H7 (cell line): ENCODE measurements at regions not wholly inside any gene's neighbourhood (a gene's known extent, or its start where the extent isn't known, plus 50 kb on each side); places are given as distances from the start of the nearest gene placed in this dataset.
"Not testable (repeated sequence)": the region's sequence is repeated elsewhere in the genome, so short reads cannot be mapped to it uniquely, and the experiment has no call there.

ENCODE experiments used
- DNase-seq: peaks from one replicate; pipeline ENCODE4 v3.0.0; 2012
- H3K27me3 ChIP-seq: 2 replicates; pipeline ENCODE4 v1.6.0; 2011; ENCODE audit warnings: mild to moderate bottlenecking, low read length; ENCODE audit not compliant: control insufficient read depth, insufficient read depth
- H3K36me3 ChIP-seq: replicated peaks from 2 replicates; pipeline ENCODE4 v1.5.1; 2011; ENCODE audit warnings: low read length; ENCODE audit not compliant: control insufficient read depth, insufficient read depth
- H3K4me3 ChIP-seq: 2 replicates; pipeline ENCODE4 v1.5.1; 2011; ENCODE audit warnings: low read depth, mild to moderate bottlenecking, control low read depth, low read length, moderate library complexity; ENCODE audit not compliant: insufficient read depth

DNA sequence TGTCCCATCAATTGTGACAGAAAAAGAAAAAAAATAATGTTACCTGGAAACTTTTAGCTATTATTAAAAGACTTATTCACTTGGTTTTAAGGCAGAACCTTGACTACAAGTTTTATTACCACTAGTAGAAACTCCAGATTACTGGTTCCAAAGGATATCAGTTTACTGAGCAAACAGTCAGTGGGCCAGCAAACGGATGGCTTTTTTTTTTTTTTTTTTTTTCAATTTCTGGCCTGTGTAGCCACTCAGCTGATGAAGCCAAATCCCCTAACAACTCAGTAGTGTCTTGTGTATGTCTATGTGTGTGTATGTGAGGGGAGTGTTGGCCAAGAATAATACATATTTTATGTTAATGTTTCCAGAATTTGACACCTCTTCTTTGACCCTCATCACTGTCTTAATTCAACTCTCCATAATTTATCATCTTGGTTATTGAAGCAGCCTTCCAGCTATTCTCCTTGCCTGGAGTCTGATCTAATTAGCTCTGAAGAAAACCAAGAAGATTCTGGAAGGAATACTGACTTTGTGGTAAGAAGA lies 724.9 kb downstream of the NSUN3 start:
- H3K36me3 ChIP-seq: no peaks in the 10 kb centered on the region
- no peak overlapping the region for H3K4me3 ChIP-seq
- H3K27me3 ChIP-seq: no peaks in the 10 kb centered on the region
- no peak for DNase-seq

- Histone ChIP-seq H3K36me3 (no peaks in the 10 kb centered on the region), H3K4me3 (no peak overlapping the region), H3K27me3 (no peaks in the 10 kb centered on the region)
- no peak for DNase-seq
Measured at GRCh38 chr3:94794563-94794962, 731.7 kb downstream of the NSUN3 start.

DNA sequence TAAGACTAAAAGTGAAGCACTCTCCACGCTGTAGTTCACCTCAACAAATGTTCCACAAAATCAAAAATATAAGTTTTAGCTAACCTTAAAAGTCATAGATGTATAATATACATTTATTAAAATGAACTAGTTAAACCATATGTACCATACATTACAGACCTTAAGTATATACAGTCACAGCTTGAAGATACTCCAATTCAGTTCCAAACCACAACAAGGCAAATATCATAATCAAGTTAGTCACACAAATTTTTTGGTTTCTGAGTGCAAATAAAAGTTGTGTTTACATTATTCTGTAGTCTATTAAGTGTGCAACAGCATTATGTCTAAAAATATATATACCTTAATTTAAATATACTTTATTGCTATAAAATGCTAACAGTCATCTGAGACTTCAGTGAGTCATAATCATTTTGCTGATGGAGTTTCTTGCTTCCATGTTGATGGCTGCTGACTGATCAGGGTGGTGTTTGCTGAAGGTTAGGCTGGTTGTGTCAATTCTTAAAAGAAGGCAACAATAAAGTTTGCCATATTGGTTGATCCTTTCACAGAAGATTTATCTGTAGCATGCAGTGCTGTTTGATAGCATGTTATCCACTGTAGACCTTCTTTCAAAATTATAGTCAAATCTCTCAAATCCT lies 736.7 kb downstream of the NSUN3 start:
- no peaks in the 10 kb centered on the region for H3K27me3 ChIP-seq
- DNase-seq: no peak
- H3K4me3 ChIP-seq: no peak overlapping the region
- H3K36me3 ChIP-seq: no peaks in the 10 kb centered on the region

DNA sequence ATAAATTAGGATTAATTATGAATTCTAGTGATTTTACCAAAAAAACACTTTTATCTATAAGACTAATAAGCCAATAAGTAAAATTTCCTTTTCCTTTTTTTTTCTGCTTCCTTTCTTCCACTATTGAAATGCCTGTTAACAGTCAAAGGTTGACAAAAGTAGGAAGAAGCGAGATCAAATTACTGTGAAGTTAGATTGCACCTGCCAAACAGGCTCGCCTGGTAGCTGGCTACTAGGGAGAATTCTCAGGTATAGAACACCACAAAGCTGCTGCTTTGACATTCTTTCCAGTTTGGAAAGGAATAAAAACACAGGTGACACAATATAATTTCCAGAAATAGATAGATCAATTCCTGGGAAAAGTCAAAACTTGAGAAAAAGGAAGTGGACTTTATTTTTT lies 749.0 kb downstream of the NSUN3 start:
- no peak for DNase-seq
- Histone ChIP-seq H3K36me3 (no peaks in the 10 kb centered on the region), H3K27me3 (no peaks in the 10 kb centered on the region), H3K4me3 (no peak overlapping the region)

DNA sequence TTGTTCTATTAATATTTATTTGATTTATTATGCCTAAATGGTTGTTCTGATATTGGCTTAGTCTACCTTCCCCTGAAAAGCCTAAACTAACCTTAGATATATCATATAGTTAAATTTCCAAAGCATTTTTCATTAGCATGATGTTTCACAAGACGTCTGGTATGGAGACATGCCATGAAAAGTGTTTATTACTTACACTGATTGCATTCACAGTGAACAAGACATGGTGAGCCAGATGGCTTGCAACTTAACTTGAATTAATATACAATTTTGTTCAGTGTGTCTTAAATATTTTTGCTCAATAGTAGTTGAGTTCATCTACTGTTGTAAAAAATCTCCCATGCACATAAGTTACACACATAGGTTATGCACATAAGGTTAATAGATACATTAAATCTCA lies 758.4 kb downstream of the NSUN3 start:
- Histone ChIP-seq H3K27me3 (no peaks in the 10 kb centered on the region), H3K4me3 (no peak overlapping the region), H3K36me3 (no peaks in the 10 kb centered on the region)
- no peak for DNase-seq

DNA sequence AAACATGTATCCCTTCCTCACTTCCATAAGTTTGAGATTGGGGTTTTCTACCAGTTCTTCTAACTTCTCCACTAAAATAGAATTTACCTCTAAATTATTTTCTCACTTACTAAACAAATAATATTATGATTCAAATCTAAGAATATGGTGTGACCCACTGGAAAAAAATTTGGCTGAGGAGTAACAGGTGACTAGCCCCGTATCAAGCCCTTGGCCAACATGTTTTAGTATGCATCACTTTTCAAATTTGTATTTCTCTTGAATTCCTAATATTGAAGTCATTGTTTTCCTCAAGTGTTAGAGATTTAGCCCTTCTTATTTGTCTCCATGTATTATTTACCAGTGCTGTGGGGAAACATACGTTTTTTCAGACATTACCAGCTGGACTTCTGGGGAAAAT lies 759.4 kb downstream of the NSUN3 start:
- H3K27me3 ChIP-seq: no peaks in the 10 kb centered on the region
- no peak overlapping the region for H3K4me3 ChIP-seq
- no peaks in the 10 kb centered on the region for H3K36me3 ChIP-seq
- no peak for DNase-seq

DNA sequence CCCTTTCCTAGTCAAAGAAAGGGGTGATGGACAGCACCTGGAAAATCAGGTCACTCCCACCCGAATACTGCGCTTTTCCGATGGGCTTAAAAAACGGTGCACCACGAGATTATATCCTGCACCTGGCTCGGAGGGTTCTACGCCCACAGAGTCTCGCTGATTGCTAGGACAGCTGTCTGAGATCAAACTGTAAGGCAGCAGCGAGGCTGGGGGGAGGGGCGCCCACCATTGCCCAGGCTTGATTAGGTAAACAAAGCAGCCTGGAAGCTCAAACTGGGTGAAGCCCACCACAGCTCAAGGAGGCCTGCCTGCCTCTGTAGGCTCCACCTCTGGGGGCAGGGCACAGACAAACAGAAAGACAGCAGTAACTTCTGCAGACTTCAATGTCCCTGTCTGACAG lies 783.4 kb downstream of the NSUN3 start:
- not testable (repeated sequence) for DNase-seq

DNA sequence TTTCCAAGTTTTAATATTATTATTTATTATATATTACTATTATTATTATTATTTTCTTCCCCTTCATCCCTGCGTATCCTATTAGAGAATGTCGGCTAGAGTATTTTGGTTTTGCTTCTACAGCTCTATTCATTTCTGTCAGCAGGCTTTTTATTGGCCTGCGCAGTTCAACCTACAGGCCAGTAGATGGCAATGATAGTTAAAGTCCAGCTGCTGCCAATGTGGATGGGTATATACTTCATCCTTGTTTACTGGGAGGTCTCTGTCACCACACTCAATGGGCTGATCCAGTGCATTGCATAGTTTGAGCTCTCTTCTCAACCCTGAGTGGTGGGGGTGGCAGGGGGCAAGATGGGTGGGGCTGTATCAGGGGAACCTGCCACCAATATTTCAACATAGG lies 799.8 kb downstream of the NSUN3 start:
- Histone ChIP-seq H3K36me3 (no peaks in the 10 kb centered on the region), H3K4me3 (no peak overlapping the region), H3K27me3 (no peaks in the 10 kb centered on the region)
- DNase-seq: peak; percentile 21

More for the DNA sequence above, 783.4 kb downstream of the NSUN3 start:
- not testable (repeated sequence) for H3K4me3 ChIP-seq, H3K36me3 ChIP-seq, H3K27me3 ChIP-seq

DNA sequence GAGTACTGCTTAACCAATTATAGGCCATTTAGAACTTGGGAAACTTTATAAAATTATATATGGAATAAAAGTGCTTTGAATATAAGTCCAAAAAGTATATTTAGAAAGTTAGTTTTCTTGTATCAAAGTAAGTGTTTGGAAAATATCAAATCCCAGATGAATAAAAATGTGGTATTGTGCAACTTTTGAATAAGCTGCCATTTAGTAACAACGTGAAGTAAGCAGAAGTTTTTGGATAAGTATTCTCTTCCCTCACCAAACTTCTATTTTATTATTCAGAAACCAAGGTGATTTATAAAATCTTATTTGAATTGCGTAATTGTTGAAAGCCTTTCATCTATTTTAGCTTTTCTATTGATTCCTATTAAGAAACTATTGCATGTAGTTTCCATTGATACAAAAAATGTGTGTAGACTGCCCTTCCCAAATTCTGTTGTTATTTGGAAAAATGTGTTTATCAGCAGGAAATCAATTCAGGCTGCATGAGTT lies 806.2 kb downstream of the NSUN3 start:
- DNase-seq: no peak
- H3K27me3 ChIP-seq: no peaks in the 10 kb centered on the region
- no peaks in the 10 kb centered on the region for H3K36me3 ChIP-seq
- H3K4me3 ChIP-seq: no peak overlapping the region

DNA sequence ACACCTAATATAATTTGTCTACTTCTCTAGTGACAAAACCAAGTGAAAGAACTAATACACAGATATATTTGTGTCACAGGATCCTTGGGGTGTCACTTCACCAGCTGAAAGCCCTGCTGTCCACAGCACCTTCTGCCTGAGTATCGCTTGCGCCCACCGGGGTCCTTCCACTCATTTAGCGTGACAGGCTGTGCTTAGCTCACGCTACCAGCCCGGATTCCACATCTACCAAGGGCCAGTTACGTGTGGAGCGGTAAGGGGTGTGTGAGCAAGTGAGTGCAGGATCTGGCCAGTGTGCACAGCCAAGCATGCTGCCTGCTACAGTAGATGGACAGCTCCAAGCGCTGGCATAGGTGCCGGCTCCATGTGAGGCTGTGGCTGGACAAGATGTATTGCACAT lies 810.9 kb downstream of the NSUN3 start:
- H3K4me3 ChIP-seq: no peak overlapping the region
- no peak for DNase-seq
- H3K36me3 ChIP-seq: no peaks in the 10 kb centered on the region
- no peaks in the 10 kb centered on the region for H3K27me3 ChIP-seq

DNA sequence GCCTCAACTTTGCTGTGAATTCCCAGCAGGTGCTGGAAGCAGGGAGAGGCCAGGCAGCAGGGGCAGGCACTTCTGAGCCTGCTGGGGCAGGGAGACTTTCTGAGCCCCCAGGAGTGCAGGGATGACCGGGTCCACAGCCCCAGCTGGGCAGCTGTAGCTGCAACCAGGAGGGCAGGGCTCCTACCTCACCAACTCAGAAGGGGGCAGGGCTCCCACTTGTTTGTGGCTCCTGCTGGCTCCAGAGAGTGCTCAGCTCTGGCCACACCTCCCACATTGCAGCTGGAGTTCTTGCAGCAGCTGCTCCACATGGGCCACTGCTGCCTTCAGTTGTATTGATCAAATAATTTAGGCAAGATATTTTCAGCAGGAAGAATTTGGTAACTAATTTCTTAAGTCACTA lies 812.3 kb downstream of the NSUN3 start:
- no peak for DNase-seq
- Histone ChIP-seq H3K4me3 (no peak overlapping the region), H3K36me3 (no peaks in the 10 kb centered on the region), H3K27me3 (no peaks in the 10 kb centered on the region)

DNA sequence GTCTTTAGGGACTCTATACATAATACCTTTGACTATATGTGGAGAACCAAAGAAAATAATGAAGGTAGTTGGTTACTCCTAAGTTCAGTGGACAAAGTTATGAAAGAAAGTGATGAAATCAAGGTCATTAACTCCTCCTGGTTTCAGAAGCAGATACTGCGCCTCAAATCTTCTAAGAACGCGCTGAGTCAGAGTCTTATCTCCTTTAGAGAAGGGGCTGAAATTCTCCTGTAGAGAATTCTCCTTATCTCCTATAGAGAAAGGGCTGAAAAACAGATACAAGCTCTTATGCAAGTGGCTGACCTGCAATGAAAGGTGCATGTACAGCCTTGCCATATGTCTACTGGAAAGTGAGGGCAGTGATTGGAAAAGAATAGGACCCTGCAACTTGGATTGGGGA lies 824.2 kb downstream of the NSUN3 start:
- H3K27me3 ChIP-seq: no peaks in the 10 kb centered on the region
- H3K36me3 ChIP-seq: no peaks in the 10 kb centered on the region
- no peak for DNase-seq
- no peak overlapping the region for H3K4me3 ChIP-seq

DNA sequence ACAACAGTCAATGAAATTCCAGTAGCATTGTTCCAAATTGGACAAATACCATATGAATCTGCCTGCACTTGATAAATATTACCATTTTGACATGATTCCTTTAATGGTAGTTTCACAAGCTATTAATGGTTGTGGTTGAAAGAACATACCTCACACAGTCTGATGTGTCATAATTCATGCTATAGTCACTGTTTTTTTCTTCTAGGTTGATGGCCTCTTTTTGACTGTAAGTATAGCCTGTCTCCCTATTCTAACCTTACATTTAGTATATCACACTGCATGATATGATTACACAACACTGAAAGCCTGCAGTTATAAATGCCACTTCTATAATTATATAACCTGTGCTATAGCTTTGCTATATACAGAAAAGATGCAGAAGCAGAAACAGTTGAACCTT lies 834.1 kb downstream of the NSUN3 start:
- DNase-seq: no peak
- no peaks in the 10 kb centered on the region for H3K36me3 ChIP-seq
- H3K27me3 ChIP-seq: no peaks in the 10 kb centered on the region
- H3K4me3 ChIP-seq: no peak overlapping the region

DNA sequence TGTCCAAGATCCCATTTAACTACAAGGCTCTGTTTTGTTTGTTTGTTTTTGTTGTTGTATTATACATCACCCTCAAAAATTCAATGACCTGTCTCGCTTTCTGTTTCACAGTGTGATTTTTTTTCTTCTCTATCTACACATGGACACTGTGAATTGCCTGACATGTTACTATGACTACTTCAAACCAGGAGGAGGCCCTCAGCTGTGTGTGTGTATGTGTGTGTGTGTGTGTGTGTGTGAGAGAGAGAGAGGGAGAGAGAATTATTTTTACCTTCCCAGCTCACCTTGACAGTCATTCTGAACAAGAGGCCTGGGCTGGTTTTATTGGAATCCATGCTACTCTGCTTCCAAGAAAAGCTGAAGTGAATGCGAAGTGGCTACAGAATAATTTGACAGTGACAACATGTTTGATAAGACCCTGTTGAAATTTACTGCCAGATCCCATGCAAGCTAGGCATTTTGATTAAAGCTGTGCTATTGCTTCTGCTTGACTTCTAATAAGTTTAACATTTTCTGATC lies 841.4 kb downstream of the NSUN3 start:
- H3K27me3 ChIP-seq: no peaks in the 10 kb centered on the region
- H3K4me3 ChIP-seq: no peak overlapping the region
- no peaks in the 10 kb centered on the region for H3K36me3 ChIP-seq
- DNase-seq: no peak

GRCh38 chr3:94909726-94910125 lies 846.9 kb downstream of the NSUN3 start:
- DNase-seq: no peak
- Histone ChIP-seq H3K27me3 (no peaks in the 10 kb centered on the region), H3K36me3 (no peaks in the 10 kb centered on the region), H3K4me3 (no peak overlapping the region)
